DND-41 (cell line): ENCODE measurements at regions not wholly inside any gene's neighbourhood (a gene's known extent, or its start where the extent isn't known, plus 50 kb on each side); places are given as distances from the start of the nearest gene placed in this dataset.

ENCODE experiments used
- ATAC-seq: fragments of 200-7000 bp; cut with Tn5 transposase; 3 replicates; pipeline ENCODE4 v1.9.1; 2021; ENCODE audit warnings: low read depth; ENCODE audit not compliant: insufficient read depth
- DNase-seq: peaks from one replicate; pipeline ENCODE4 v3.0.0-alpha.2; 2020
- H2AFZ ChIP-seq: 2 replicates; pipeline ENCODE4 v1.6.0; 2012; ENCODE audit warnings: low read depth, low read length
- H3K27ac ChIP-seq: 2 replicates; pipeline ENCODE4 v1.5.1; 2012; ENCODE audit warnings: low read length, inconsistent platforms
- H3K27me3 ChIP-seq: fragments of 200-600 bp; sonication (generic); 2 replicates; pipeline ENCODE4 v1.6.0; 2012; ENCODE audit warnings: low read length, mild to moderate bottlenecking, inconsistent platforms; ENCODE audit not compliant: insufficient read depth, poor library complexity
- H3K36me3 ChIP-seq: 2 replicates; pipeline ENCODE4 v1.5.1; 2012; ENCODE audit warnings: low read length, inconsistent platforms; ENCODE audit not compliant: insufficient read depth
- H3K4me1 ChIP-seq: 2 replicates; pipeline ENCODE4 v1.5.1; 2012; ENCODE audit warnings: mild to moderate bottlenecking, low read length; ENCODE audit not compliant: insufficient read depth
- H3K4me2 ChIP-seq: 2 replicates; pipeline ENCODE4 v1.6.0; 2012; ENCODE audit warnings: mild to moderate bottlenecking, moderate library complexity, low read length, inconsistent platforms; ENCODE audit not compliant: insufficient read depth
- H3K4me3 ChIP-seq, 2 experiments: fragments of 200-600 bp in 1 of 2; shearing (Covaris generic) in 1 of 2; 2 replicates each; pipeline ENCODE4 v1.5.1; 2012 to 2016; ENCODE audit warnings: inconsistent platforms in 2 of 2, low read length in 2 of 2, mild to moderate bottlenecking in 2 of 2, low read depth in 1 of 2, moderate library complexity in 1 of 2
- H3K79me2 ChIP-seq: 2 replicates; pipeline ENCODE4 v1.6.0; 2012; ENCODE audit warnings: low read length, inconsistent platforms; ENCODE audit not compliant: insufficient read depth
- H3K9ac ChIP-seq: 2 replicates; pipeline ENCODE4 v1.6.0; 2012; ENCODE audit warnings: low read depth, mild to moderate bottlenecking, inconsistent platforms, low read length, moderate library complexity
- H3K9me3 ChIP-seq: 2 replicates; pipeline ENCODE4 v1.5.1; 2012; ENCODE audit warnings: low read length, moderate library complexity, mild to moderate bottlenecking, inconsistent platforms; ENCODE audit not compliant: insufficient read depth, severe bottlenecking
- H4K20me1 ChIP-seq: 2 replicates; pipeline ENCODE4 v1.6.0; 2012; ENCODE audit warnings: low read length; ENCODE audit not compliant: insufficient read depth
- CTCF ChIP-seq: IDR thresholded peaks from 2 replicates; pipeline ENCODE4 v1.5.1; 2012; ENCODE audit warnings: borderline replicate concordance, low read length, moderate library complexity, mild to moderate bottlenecking; ENCODE audit not compliant: poor library complexity, severe bottlenecking; ENCODE audit errors: extremely low read depth
- EZH2 ChIP-seq: IDR thresholded peaks from 3 replicates; pipeline ENCODE4 v1.6.1; 2012; ENCODE audit warnings: borderline replicate concordance, low read depth, mild to moderate bottlenecking, moderate library complexity, low read length, inconsistent platforms; ENCODE audit not compliant: severe bottlenecking

DNA sequence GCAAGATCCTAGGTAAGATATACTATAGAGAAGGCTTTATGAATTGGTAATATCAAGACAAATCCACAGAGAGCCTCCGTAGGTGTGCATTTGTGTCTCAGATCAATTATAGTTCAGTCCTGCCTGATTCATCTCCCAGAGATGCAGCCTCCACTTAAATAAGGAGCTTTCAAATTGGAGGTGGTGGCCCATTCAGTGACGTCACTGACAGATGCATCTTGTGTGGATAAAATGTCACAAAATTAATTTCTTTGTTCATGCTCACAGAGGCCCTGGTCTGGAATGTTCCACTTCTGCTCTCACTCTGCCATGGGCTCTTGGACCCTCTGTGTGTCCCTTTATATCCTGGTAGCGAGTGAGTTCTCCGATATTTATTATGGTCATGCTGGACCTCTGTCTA lies 157.1 kb upstream of the PRSS58 start:
- no peaks in the 10 kb centered on the region for H3K27me3 ChIP-seq
- no peaks in the 10 kb centered on the region for H3K79me2 ChIP-seq
- H3K4me1 ChIP-seq = peaks cover 79% of the 10 kb centered on the region
- no peak overlapping the region for H2AFZ ChIP-seq
- peak overlapping the region; percentile 84 for H3K27ac ChIP-seq
- TF ChIP-seq CTCF (no peak), EZH2 (no peak)
- H3K9ac ChIP-seq = peak overlapping the region; percentile 34
- no peak for ATAC-seq
- no peaks in the 10 kb centered on the region for H3K9me3 ChIP-seq
- H3K36me3 ChIP-seq = no peaks in the 10 kb centered on the region
- no peak for DNase-seq
- H4K20me1 ChIP-seq = no peaks in the 10 kb centered on the region
- H3K4me2 ChIP-seq = no peak overlapping the region
- H3K4me3 ChIP-seq = no peak overlapping the region

DNA sequence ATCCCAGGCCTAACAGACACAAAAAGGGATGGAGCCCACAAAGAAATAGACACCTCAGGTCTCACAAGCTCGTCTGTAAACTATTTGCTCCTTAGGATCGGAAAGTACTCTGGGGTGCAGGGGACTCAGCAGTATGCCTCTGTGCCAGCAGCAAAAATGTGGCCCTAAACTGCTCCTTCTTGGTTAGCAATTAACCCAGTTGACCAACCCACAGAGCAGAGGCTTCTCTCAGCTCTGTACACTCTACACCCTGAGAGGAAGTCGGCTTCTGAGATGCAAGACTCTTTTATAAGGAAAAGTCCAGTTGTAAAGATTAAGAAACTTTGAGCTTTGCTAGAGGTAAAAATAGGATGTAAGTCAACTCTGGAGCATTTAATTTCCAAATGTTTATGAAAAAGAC lies 156.3 kb upstream of the PRSS58 start:
- DNase-seq (no peak), ATAC-seq (no peak)
- H3K9ac ChIP-seq = peak overlapping the region; percentile 34
- no peaks in the 10 kb centered on the region for H3K27me3 ChIP-seq
- no peak for TF ChIP-seq CTCF
- TF ChIP-seq EZH2 = no peak
- no peaks in the 10 kb centered on the region for H3K9me3 ChIP-seq
- H3K4me2 ChIP-seq = no peak overlapping the region
- peak overlapping the region; percentile 84 for H3K27ac ChIP-seq
- no peaks in the 10 kb centered on the region for H3K79me2 ChIP-seq
- H3K4me1 ChIP-seq = peaks cover 77% of the 10 kb centered on the region
- H3K36me3 ChIP-seq = no peaks in the 10 kb centered on the region
- no peak overlapping the region for H3K4me3 ChIP-seq
- no peaks in the 10 kb centered on the region for H4K20me1 ChIP-seq
- H2AFZ ChIP-seq = no peak overlapping the region

DNA sequence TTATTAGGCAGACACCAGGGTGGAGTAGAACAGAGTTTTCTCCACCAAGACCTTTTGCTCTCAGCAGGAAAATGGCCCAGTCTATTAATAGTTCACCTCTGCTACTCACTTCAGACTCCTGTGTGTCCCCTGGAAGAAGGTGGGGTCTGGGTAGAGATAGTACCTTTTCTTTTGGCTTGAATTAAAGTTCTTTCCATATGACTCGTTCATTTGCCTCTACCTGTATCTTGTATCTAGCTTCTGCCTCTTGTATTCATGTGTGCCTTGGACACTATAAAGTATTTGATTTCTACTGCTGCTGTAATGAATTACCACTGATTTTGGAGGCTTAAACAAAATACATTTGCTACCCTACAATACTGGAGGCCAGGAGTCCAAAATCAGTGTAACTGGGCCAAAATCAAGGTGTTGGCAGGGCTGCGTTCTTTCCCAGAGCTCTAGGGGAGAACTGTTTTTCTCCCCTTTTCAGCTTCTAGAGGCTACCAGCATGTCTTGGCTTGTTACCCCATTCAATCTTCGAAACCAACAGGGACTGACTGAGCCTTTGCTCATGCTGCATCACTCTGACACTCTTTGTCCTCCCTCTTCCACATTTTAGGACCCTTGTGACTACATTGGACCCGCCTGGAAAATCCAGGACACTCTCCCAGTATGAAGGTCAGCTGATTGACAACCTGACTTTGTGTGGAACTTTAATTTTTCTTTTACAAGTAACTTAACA lies 155.6 kb upstream of the PRSS58 start:
- TF ChIP-seq EZH2 (no peak), CTCF (no peak)
- Histone ChIP-seq H3K4me2 (no peak overlapping the region), H2AFZ (no peak overlapping the region), H3K27ac (peak overlapping the region; percentile 84), H3K36me3 (no peaks in the 10 kb centered on the region), H3K4me3 (no peak overlapping the region), H4K20me1 (no peaks in the 10 kb centered on the region), H3K4me1 (peaks cover 77% of the 10 kb centered on the region), H3K9ac (peak overlapping the region; percentile 34), H3K27me3 (no peaks in the 10 kb centered on the region), H3K9me3 (no peaks in the 10 kb centered on the region), H3K79me2 (no peaks in the 10 kb centered on the region)
- DNase-seq = no peak
- no peak for ATAC-seq
